ENCODE measurements at regions not wholly inside any gene's neighbourhood (a gene's known extent, or its start where the extent isn't known, plus 50 kb on each side); places are given as distances from the start of the nearest gene placed in this dataset.
"Not testable (repeated sequence)": the region's sequence is repeated elsewhere in the genome, so short reads cannot be mapped to it uniquely, and the experiment has no call there.

DNA sequence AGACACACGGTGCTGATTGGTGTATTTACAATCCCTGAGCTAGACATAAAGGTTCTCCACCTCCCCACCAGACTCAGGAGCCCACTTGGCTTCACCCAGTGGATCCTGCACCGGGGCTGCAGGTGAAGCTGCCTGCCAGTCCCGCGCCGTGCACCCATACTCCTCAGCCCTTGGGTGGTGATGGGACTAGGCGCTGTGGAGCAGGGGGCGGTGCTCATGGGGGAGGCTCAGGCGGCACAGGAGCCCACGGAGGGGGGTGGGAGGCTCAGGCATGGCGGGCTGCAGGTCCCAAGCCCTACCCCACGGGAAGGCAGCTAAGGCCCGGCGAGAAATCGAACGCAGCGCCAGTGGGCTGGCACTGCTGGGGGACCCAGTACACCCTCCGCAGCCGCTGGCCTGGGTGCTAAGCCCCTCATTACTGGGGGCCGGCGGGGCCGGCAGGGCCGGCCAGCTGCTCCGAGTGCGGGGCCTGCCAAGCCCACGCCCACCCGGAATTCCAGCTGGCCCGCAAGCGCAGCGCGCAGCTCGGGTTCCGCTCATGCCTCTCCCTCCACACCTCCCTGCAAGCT, 1447.2 kb downstream of the RAPGEF2 start:
- TF ChIP-seq TCF3 (IDR thresholded peaks at IDR 0.05; ENCODE audit: borderline replicate concordance, insufficient read depth, low read depth, low read length) = not testable (repeated sequence)
- TF ChIP-seq, protein P1, sequence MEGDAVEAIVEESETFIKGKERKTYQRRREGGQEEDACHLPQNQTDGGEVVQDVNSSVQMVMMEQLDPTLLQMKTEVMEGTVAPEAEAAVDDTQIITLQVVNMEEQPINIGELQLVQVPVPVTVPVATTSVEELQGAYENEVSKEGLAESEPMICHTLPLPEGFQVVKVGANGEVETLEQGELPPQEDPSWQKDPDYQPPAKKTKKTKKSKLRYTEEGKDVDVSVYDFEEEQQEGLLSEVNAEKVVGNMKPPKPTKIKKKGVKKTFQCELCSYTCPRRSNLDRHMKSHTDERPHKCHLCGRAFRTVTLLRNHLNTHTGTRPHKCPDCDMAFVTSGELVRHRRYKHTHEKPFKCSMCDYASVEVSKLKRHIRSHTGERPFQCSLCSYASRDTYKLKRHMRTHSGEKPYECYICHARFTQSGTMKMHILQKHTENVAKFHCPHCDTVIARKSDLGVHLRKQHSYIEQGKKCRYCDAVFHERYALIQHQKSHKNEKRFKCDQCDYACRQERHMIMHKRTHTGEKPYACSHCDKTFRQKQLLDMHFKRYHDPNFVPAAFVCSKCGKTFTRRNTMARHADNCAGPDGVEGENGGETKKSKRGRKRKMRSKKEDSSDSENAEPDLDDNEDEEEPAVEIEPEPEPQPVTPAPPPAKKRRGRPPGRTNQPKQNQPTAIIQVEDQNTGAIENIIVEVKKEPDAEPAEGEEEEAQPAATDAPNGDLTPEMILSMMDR (IDR thresholded peaks at IDR 0.05 in 2 of 3, conservative IDR thresholded peaks at IDR 0.05 in 1 of 3; ENCODE audit: control insufficient read depth in 2 of 3, extremely low read depth in 1 of 3, insufficient read depth in 1 of 3, low read depth in 3 of 3, low read length in 3 of 3) = not testable (repeated sequence)
